ENCODE measurements at regions not wholly inside any gene's neighbourhood (a gene's known extent, or its start where the extent isn't known, plus 50 kb on each side); places are given as distances from the start of the nearest gene placed in this dataset.

DNA sequence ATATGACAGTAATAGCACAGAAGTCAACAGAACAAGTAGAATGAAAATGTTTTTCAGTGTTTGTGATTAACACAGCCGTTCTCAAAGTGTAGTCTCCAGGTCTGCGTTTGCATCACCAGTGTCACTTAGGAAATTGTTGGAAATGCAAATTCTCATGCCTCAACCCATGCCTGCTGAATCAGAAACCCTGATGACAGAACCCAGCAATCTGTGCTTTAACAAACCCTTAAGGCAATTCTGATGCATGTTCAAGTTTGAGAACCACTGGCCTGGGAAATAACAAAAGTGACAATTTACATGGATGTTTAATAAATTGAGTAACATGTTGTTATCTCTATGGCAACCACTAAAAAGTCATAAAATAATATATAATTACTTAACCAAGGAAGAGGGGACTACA, 103.1 kb upstream of the ATP11B start:
- H3K36me3 Mint-ChIP-seq = no peaks in the 10 kb centered on the region
- no peak overlapping the region for H3K4me3 Mint-ChIP-seq
- no peaks in the 10 kb centered on the region for H3K4me1 Mint-ChIP-seq
- H3K9me3 Mint-ChIP-seq = no peaks in the 10 kb centered on the region
- H3K27ac Mint-ChIP-seq = no peak overlapping the region
- ATAC-seq = no peak
- peaks cover 38% of the 10 kb centered on the region for H3K27me3 Mint-ChIP-seq

DNA sequence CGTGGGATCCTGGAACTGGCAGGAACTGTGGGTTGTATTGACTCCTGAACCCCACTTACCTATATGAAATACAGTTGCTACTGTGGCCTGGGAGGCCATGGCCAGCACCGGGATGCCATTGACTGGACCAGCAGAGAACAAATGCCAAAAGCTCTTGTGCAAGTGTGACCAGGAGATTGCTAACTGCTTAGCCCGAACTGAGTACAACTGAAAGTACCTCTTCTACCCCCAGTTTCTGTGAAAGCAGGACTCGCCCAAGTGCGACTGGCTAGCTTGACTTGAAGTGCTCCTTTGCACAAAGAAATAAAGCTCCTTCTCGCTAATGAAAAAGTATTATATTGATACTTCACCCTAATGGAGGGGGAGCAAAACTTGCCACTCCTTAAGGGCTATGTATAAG, 101.3 kb upstream of the ATP11B start:
- H3K36me3 Mint-ChIP-seq = no peaks in the 10 kb centered on the region
- H3K4me3 Mint-ChIP-seq = no peak overlapping the region
- no peaks in the 10 kb centered on the region for H3K4me1 Mint-ChIP-seq
- no peak overlapping the region for H3K27ac Mint-ChIP-seq
- peaks cover 22% of the 10 kb centered on the region for H3K27me3 Mint-ChIP-seq
- ATAC-seq = no peak
- H3K9me3 Mint-ChIP-seq = no peaks in the 10 kb centered on the region

DNA sequence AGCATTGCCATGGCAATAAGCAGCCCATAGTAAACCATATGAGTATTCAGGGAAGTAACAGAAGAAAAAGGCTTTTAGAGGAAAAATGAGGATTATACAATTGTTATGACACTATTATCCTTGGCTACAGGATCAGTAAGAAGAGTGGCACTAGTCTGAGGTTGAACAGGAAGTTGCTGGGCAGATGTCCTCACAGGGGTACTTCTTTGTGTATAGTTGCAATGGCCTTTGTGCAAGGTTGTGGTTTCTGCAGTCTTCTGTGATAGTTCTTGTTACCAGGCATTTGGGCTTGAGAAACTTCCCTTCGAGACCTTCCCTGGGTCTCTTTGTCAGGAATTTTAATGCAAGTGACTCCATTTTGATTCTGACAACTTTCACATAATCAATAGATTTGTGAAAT, 100.6 kb upstream of the ATP11B start:
- Mint-ChIP-seq H3K4me3 (no peak overlapping the region), H3K9me3 (no peaks in the 10 kb centered on the region), H3K27ac (no peak overlapping the region), H3K27me3 (peaks cover 15% of the 10 kb centered on the region), H3K4me1 (no peaks in the 10 kb centered on the region), H3K36me3 (no peaks in the 10 kb centered on the region)
- no peak for ATAC-seq

DNA sequence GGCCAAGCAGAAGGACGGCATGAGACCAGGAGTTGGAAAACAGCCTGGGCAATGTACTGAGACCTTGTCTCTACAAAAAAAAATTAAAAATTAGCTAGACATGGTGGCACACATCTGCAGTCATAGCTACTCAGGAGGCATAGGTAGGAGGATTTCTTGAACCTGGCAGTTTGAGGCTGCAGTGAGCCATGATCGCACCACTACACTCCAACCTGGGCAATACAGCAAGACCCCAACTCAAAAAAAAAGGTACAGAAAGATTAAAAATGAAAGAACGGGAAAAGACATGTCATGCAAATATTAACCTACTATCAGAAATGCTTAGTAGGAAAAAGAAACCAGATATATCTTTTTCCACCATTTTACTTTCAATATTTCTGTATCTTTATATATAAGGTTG, 99.6 kb upstream of the ATP11B start:
- ATAC-seq = no peak
- H3K36me3 Mint-ChIP-seq = no peaks in the 10 kb centered on the region
- H3K27ac Mint-ChIP-seq = no peak overlapping the region
- no peak overlapping the region for H3K4me3 Mint-ChIP-seq
- no peaks in the 10 kb centered on the region for H3K4me1 Mint-ChIP-seq
- H3K9me3 Mint-ChIP-seq = no peaks in the 10 kb centered on the region
- H3K27me3 Mint-ChIP-seq = peaks cover 5% of the 10 kb centered on the region

DNA sequence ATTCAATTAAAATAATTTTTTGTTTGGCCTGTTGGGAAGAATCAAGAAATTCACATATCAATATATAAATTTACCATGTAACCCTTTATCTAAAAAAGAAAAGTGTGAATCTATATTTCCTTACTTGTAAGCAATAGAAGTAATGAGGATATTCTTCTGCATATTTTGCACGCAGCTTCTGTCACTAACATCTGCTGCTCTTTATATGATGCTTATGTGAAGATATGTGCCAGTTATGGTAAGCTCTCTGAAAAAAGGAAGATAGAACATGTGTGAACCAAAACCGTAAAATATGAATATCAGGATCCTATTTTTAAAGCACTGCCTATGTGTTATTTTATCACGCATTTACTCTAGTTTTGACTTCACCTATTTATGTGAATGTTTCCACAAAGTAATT, 96.4 kb upstream of the ATP11B start:
- H3K27me3 Mint-ChIP-seq = no peaks in the 10 kb centered on the region
- H3K4me3 Mint-ChIP-seq = no peak overlapping the region
- H3K9me3 Mint-ChIP-seq = no peaks in the 10 kb centered on the region
- H3K27ac Mint-ChIP-seq = no peak overlapping the region
- no peaks in the 10 kb centered on the region for H3K4me1 Mint-ChIP-seq
- no peak for ATAC-seq
- H3K36me3 Mint-ChIP-seq = no peaks in the 10 kb centered on the region

DNA sequence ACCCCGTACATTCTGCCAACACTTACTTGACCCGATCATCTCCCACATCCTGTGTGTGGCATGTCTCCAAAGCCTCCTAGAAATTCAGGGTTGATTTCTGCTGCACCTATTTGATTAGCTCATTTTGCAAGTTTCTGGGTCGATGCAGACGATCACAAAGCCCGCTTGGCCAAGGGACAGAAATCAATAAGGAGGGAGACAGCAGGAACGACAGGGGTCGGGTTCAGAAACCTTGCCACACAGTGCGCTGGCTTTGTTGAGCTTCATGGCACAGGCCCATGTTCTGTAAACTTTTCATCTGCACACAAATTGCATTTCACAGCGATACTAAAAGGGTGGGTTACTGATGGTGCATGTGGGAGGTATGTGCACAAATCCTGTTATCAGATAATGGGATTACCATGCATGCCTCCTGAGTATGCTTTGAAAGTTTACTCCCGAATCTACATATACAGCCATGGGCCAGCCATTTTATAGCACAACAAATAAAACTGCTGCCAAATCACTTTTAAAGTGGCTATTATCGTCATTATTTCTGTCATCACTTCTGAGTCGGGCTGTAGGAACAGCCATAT, 95.9 kb upstream of the ATP11B start:
- H3K4me3 Mint-ChIP-seq = no peak overlapping the region
- H3K4me1 Mint-ChIP-seq = no peaks in the 10 kb centered on the region
- H3K36me3 Mint-ChIP-seq = no peaks in the 10 kb centered on the region
- H3K27me3 Mint-ChIP-seq = no peaks in the 10 kb centered on the region
- ATAC-seq = no peak
- no peaks in the 10 kb centered on the region for H3K9me3 Mint-ChIP-seq
- no peak overlapping the region for H3K27ac Mint-ChIP-seq

- Mint-ChIP-seq H3K27me3 (no peaks in the 10 kb centered on the region), H3K9me3 (no peaks in the 10 kb centered on the region), H3K4me1 (no peaks in the 10 kb centered on the region), H3K27ac (no peak overlapping the region), H3K4me3 (no peak overlapping the region), H3K36me3 (no peaks in the 10 kb centered on the region)
- no peak for ATAC-seq
Measured at GRCh38 chr3:182698078-182698477, 95.2 kb upstream of the ATP11B start.

- no peak for ATAC-seq
- no peak overlapping the region for H3K4me3 Mint-ChIP-seq
- no peaks in the 10 kb centered on the region for H3K36me3 Mint-ChIP-seq
- no peak overlapping the region for H3K27ac Mint-ChIP-seq
- H3K27me3 Mint-ChIP-seq = peaks cover 4% of the 10 kb centered on the region
- H3K9me3 Mint-ChIP-seq = no peaks in the 10 kb centered on the region
- H3K4me1 Mint-ChIP-seq = no peaks in the 10 kb centered on the region
Measured at GRCh38 chr3:182699550-182700170, 93.6 kb upstream of the ATP11B start.

GRCh38 chr3:182702216-182702615, 91.1 kb upstream of the ATP11B start:
- Mint-ChIP-seq H3K9me3 (no peaks in the 10 kb centered on the region), H3K27me3 (peaks cover 25% of the 10 kb centered on the region), H3K4me1 (no peaks in the 10 kb centered on the region), H3K27ac (no peak overlapping the region), H3K36me3 (no peaks in the 10 kb centered on the region), H3K4me3 (no peak overlapping the region)
- ATAC-seq = no peak

DNA sequence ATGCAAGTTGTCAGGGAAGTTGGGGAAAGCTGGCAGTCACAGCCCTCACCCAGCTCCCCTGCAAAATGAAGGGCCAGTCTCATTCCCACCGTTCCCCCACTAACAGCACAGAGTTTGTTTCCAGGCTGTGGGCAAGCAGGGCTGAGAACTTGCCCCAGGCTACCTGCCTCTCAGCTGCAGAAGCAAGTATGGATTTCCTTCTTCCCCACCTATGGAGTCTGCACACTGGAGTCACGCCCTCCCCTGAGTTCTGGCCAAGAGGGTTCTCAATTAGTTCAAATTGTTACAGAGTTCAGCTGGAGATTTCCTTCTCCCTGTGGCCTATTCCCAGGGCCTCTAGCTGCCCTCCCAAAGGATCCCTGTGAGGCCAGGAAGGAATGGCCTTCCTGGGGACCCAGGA, 90.1 kb upstream of the ATP11B start:
- no peaks in the 10 kb centered on the region for H3K9me3 Mint-ChIP-seq
- H3K4me3 Mint-ChIP-seq = no peak overlapping the region
- no peak overlapping the region for H3K27ac Mint-ChIP-seq
- no peak for ATAC-seq
- H3K36me3 Mint-ChIP-seq = no peaks in the 10 kb centered on the region
- H3K27me3 Mint-ChIP-seq = peaks cover 33% of the 10 kb centered on the region
- H3K4me1 Mint-ChIP-seq = no peaks in the 10 kb centered on the region

DNA sequence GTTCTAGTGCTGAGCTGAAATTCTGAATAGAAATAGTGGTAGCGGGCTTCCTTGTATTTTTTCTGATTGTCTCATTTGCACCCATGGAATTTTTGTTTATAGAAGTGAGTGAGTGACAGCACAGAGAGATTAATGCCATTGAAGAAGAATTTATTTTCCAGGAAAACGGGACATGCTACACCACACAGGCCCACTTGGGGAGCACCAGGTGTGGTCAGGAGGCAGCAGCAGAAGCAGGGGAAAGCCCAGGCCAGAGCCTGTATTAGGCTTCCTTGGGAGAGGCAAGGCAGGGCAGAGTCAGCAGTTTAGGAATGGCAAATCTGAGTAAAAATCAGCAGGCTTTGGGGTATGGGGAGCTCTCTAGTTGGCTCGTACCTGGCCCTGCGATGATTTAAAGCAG, 88.4 kb upstream of the ATP11B start:
- no peaks in the 10 kb centered on the region for H3K4me1 Mint-ChIP-seq

GRCh38 chr3:182708810-182709209, 84.5 kb upstream of the ATP11B start:
- H3K4me1 Mint-ChIP-seq = no peaks in the 10 kb centered on the region
- ATAC-seq = no peak
- H3K4me3 Mint-ChIP-seq = no peak overlapping the region
- peaks cover 34% of the 10 kb centered on the region for H3K27me3 Mint-ChIP-seq
- H3K9me3 Mint-ChIP-seq = no peaks in the 10 kb centered on the region
- H3K27ac Mint-ChIP-seq = no peak overlapping the region
- no peaks in the 10 kb centered on the region for H3K36me3 Mint-ChIP-seq

More for the DNA sequence above, 88.4 kb upstream of the ATP11B start:
- no peak for ATAC-seq
- Mint-ChIP-seq H3K4me3 (no peak overlapping the region), H3K27ac (no peak overlapping the region), H3K9me3 (no peaks in the 10 kb centered on the region), H3K36me3 (no peaks in the 10 kb centered on the region), H3K27me3 (peaks cover 34% of the 10 kb centered on the region)

GRCh38 chr3:182709306-182709705, 84.0 kb upstream of the ATP11B start:
- ATAC-seq = no peak
- Mint-ChIP-seq H3K27ac (no peak overlapping the region), H3K36me3 (no peaks in the 10 kb centered on the region), H3K4me1 (no peaks in the 10 kb centered on the region), H3K4me3 (no peak overlapping the region), H3K27me3 (peaks cover 34% of the 10 kb centered on the region), H3K9me3 (no peaks in the 10 kb centered on the region)

DNA sequence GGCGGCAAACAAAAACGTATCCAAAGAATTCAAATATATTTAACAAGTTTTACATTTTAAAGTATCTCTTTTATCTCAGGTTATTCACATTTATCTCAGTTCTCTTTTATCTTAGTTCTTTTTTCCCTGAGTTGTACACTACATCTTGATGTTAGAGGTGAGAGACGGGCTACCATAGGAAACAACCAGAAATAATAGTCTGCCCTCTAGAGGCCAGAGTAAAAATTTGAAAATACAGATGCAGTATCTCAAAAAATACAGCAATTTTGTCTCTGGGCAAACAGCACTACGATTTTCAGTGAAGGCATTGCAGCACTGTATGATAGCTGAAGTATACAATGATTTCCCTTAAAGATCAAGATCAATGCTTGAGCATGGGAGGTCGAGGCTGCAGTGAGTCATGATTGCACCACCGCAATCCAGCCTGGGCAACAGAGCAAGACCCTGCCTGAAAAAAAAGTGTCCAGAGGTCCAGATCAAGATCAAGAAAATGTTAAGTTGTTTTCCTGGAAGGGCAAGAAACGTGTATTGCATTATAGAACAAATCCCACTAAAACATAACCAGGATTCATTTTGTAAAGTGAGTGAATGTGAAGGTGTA, 82.6 kb upstream of the ATP11B start:
- no peak for ATAC-seq
- Mint-ChIP-seq H3K4me1 (no peaks in the 10 kb centered on the region), H3K27ac (no peak overlapping the region), H3K36me3 (no peaks in the 10 kb centered on the region), H3K27me3 (peaks cover 20% of the 10 kb centered on the region), H3K4me3 (no peak overlapping the region), H3K9me3 (no peaks in the 10 kb centered on the region)

GRCh38 chr3:182711261-182711683, 82.0 kb upstream of the ATP11B start:
- no peak for ATAC-seq
- no peaks in the 10 kb centered on the region for H3K9me3 Mint-ChIP-seq
- H3K4me3 Mint-ChIP-seq = no peak overlapping the region
- peaks cover 3% of the 10 kb centered on the region for H3K4me1 Mint-ChIP-seq
- no peaks in the 10 kb centered on the region for H3K36me3 Mint-ChIP-seq
- H3K27ac Mint-ChIP-seq = no peak overlapping the region
- peaks cover 18% of the 10 kb centered on the region for H3K27me3 Mint-ChIP-seq

DNA sequence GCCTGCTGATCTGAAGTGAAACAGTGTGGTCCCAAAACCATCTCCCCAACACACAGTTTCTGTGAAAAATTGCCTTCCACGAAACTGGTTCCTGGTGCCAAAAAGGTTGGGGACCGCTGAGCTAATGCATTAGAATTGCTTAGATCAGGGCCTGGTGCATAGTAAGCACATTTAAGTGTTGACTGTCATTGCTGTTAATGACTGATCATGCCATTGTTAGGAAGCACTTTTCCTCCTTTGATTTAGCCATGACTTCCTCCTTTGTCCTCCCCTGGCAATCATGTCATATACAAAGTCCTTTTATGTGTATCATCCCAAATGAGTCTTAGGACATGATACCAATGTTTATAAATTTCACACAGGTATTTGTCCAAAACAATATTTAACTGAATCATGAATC, 81.5 kb upstream of the ATP11B start:
- Mint-ChIP-seq H3K9me3 (no peaks in the 10 kb centered on the region), H3K27me3 (peaks cover 13% of the 10 kb centered on the region), H3K27ac (no peak overlapping the region), H3K36me3 (no peaks in the 10 kb centered on the region), H3K4me1 (peaks cover 7% of the 10 kb centered on the region), H3K4me3 (no peak overlapping the region)
- ATAC-seq = no peak

Measured in stimulated activated memory B cell treated with anti-CD40 and anti-IgM and Interleukin-4, amounts not matched to agents 10 μg/mL and 1 μg/mL and 100 μg/mL, for 72 hours (primary cell).